ENCODE measurements at regions not wholly inside any gene's neighbourhood (a gene's known extent, or its start where the extent isn't known, plus 50 kb on each side); places are given as distances from the start of the nearest gene placed in this dataset.

GRCh38 chr13:108437496-108437895 lies 168.0 kb downstream of the TNFSF13B start:
- TF ChIP-seq EP300 (IDR thresholded peaks at IDR 0.05) (no peak), CTCF (IDR thresholded peaks at IDR 0.05) (no peak), POLR2A (IDR thresholded peaks at IDR 0.05) (no peak)

Measured in gastroesophageal sphincter (tissue), 3 donors.